ENCODE measurements at regions not wholly inside any gene's neighbourhood (a gene's known extent, or its start where the extent isn't known, plus 50 kb on each side); places are given as distances from the start of the nearest gene placed in this dataset.

DNA sequence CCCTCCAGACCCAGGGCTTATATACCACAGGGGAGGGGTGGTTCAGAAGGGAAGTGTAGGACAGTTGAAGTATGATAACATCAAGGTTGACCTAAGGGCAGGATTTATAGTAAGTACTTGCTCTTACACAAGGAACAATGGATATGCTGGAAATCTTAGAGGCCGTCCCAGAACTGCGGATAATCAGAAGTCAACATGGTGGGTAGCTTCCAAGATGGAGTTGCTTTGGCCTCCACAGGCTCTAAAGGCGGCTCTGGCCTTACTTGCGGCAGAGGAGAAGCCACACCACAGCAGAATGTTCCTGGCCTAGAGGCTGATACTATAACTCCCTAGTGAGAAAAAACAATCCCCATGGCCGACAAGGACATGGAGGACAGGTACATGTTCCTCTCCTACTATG lies 344.7 kb downstream of the CDC5L start:
- no peaks in the 10 kb centered on the region for H3K79me1 ChIP-seq (ENCODE audit: insufficient read depth, low read depth, low read length, poor library complexity, severe bottlenecking)
- Mint-ChIP-seq H3K27ac (no peak overlapping the region), H3K9me3 (no peaks in the 10 kb centered on the region), H3K4me1 (peaks cover 3 to 4% of the 10 kb centered on the region in 2 experiments; a peak in 1 of 4 replicates), H3K27me3 (ENCODE audit: low read depth) (peaks cover 3% of the 10 kb centered on the region), H3K36me3 (ENCODE audit: insufficient read depth in 1 of 3, low read depth in 3 of 3) (no peaks in the 10 kb centered on the region), H3K4me3 (no peak overlapping the region; a peak in 1 of 5 replicates)
- no peak overlapping the region for H4K91ac ChIP-seq (ENCODE audit: insufficient read length, low read depth, low read length)
- no peak overlapping the region for H3K27ac ChIP-seq (ENCODE audit: insufficient read length, low read depth, low read length)
- H2AFZ ChIP-seq (ENCODE audit: low read length): no peak overlapping the region
- H3K9me3 ChIP-seq (ENCODE audit: control insufficient read depth, low read depth, low read length): no peaks in the 10 kb centered on the region
- WGBS (ENCODE audit: extremely low coverage, insufficient read length, low lambda C conversion rate): no CpG with 5 or more reads among the region's 5 CpGs
- no peak overlapping the region for H2AK5ac ChIP-seq (ENCODE audit: insufficient read length, low read length)
- no peak overlapping the region for H3K56ac ChIP-seq (ENCODE audit: insufficient read length, low read depth, low read length)
- H3K4me1 ChIP-seq (ENCODE audit: insufficient read depth, low read length): no peaks in the 10 kb centered on the region
- H2BK120ac ChIP-seq (ENCODE audit: low read depth, low read length, poor library complexity, severe bottlenecking): no peak overlapping the region
- H3K23ac ChIP-seq (ENCODE audit: insufficient read length, low read depth, low read length): no peak overlapping the region
- H2BK12ac ChIP-seq (ENCODE audit: insufficient read length, low read depth, low read length): no peak overlapping the region
- H4K5ac ChIP-seq (ENCODE audit: insufficient read length, low read depth, low read length): no peak overlapping the region
- no peak overlapping the region for H3K4ac ChIP-seq (ENCODE audit: low read depth, low read length)
- no peaks in the 10 kb centered on the region for H3K23me2 ChIP-seq (ENCODE audit: insufficient read length, low read depth, low read length, poor library complexity, severe bottlenecking)
- H3K18ac ChIP-seq (ENCODE audit: insufficient read length, low read depth, low read length): no peak overlapping the region
- no peak overlapping the region for H3K14ac ChIP-seq (ENCODE audit: insufficient read depth, low read length)
- H3K4me2 ChIP-seq (ENCODE audit: insufficient read depth, insufficient read length, low read length): no peak overlapping the region
- TF ChIP-seq, protein P1, sequence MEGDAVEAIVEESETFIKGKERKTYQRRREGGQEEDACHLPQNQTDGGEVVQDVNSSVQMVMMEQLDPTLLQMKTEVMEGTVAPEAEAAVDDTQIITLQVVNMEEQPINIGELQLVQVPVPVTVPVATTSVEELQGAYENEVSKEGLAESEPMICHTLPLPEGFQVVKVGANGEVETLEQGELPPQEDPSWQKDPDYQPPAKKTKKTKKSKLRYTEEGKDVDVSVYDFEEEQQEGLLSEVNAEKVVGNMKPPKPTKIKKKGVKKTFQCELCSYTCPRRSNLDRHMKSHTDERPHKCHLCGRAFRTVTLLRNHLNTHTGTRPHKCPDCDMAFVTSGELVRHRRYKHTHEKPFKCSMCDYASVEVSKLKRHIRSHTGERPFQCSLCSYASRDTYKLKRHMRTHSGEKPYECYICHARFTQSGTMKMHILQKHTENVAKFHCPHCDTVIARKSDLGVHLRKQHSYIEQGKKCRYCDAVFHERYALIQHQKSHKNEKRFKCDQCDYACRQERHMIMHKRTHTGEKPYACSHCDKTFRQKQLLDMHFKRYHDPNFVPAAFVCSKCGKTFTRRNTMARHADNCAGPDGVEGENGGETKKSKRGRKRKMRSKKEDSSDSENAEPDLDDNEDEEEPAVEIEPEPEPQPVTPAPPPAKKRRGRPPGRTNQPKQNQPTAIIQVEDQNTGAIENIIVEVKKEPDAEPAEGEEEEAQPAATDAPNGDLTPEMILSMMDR (conservative IDR thresholded peaks at IDR 0.05): no peak
- H3K79me2 ChIP-seq (ENCODE audit: insufficient read depth, low read length): no peaks in the 10 kb centered on the region
- DNase-seq: no peak
- no peak overlapping the region for H2BK15ac ChIP-seq (ENCODE audit: low read depth, low read length)
- no peaks in the 10 kb centered on the region for H4K20me1 ChIP-seq (ENCODE audit: control insufficient read depth, insufficient read depth, insufficient read length)
- H4K8ac ChIP-seq (replicated peaks; ENCODE audit: insufficient read length, low read depth, low read length): no peak overlapping the region
- H3K27me3 ChIP-seq (ENCODE audit: insufficient read depth, low read length): no peaks in the 10 kb centered on the region
- no peak overlapping the region for H3T11ph ChIP-seq (ENCODE audit: low read length)
- no peak overlapping the region for H2BK20ac ChIP-seq (ENCODE audit: low read depth, low read length, poor library complexity, severe bottlenecking)
- no peak overlapping the region for H2BK5ac ChIP-seq (ENCODE audit: insufficient read length, low read length)
- no peak overlapping the region for H3K9ac ChIP-seq (ENCODE audit: extremely low read depth, insufficient read length, low read length)

Data from H9 (cell line).